Large intestine (tissue), 3 donors: ENCODE measurements at regions not wholly inside any gene's neighbourhood (a gene's known extent, or its start where the extent isn't known, plus 50 kb on each side); places are given as distances from the start of the nearest gene placed in this dataset.
"Not testable (repeated sequence)": the region's sequence is repeated elsewhere in the genome, so short reads cannot be mapped to it uniquely, and the experiment has no call there.

Experiments used
- DNase-seq, 2 donors: peaks; one replicate each; pipeline versions ENCODE4 v3.0.0 to v3.0.0-alpha.2; 2013
- H3K27ac ChIP-seq: one replicate; pipeline ENCODE4 v1.5.1; 2013; ENCODE audit warnings: low read length
- H3K27me3 ChIP-seq: 2 replicates; pipeline ENCODE4 v1.6.1; 2013; ENCODE audit warnings: low read length; ENCODE audit not compliant: control insufficient read depth, insufficient read depth
- H3K36me3 ChIP-seq: 2 replicates; pipeline ENCODE4 v1.6.1; 2013; ENCODE audit warnings: low read length; ENCODE audit not compliant: control insufficient read depth, insufficient read depth
- H3K4me1 ChIP-seq: one replicate; pipeline ENCODE4 v1.6.1; 2013; ENCODE audit warnings: low read length; ENCODE audit not compliant: control insufficient read depth, insufficient read depth
- H3K4me3 ChIP-seq: one replicate; pipeline ENCODE4 v1.5.1; 2013; ENCODE audit warnings: low read length
- H3K9me3 ChIP-seq: one replicate; pipeline ENCODE4 v1.6.1; 2013; ENCODE audit warnings: mild to moderate bottlenecking, low read depth, low read length, moderate library complexity; ENCODE audit not compliant: control insufficient read depth
- WGBS: methylation state at CpG from one replicate; pipeline ENCODE4 v1.1.5; 2013; ENCODE audit warnings: low lambda C conversion rate; ENCODE audit not compliant: insufficient coverage; 5-methylcytosine and 5-hydroxymethylcytosine counted together

GRCh38 chr7:28900311-28900710 lies 57.8 kb downstream of the TRIL start:
- no CpG with 5 or more reads among the region's 1 CpG for WGBS
- no peaks in the 10 kb centered on the region for H3K27me3 ChIP-seq
- DNase-seq = no peak
- H3K36me3 ChIP-seq = no peaks in the 10 kb centered on the region
- no peaks in the 10 kb centered on the region for H3K9me3 ChIP-seq
- H3K4me1 ChIP-seq = no peaks in the 10 kb centered on the region
- no peak overlapping the region for H3K27ac ChIP-seq
- no peak overlapping the region for H3K4me3 ChIP-seq

GRCh38 chr7:28893888-28894287 lies 64.2 kb downstream of the TRIL start:
- no CpG with 5 or more reads among the region's 6 CpGs for WGBS

GRCh38 chr7:28891876-28892234 lies 66.3 kb downstream of the TRIL start:
- not testable (repeated sequence) for H3K36me3 ChIP-seq, H3K27ac ChIP-seq, H3K9me3 ChIP-seq, DNase-seq, H3K4me1 ChIP-seq, H3K4me3 ChIP-seq, H3K27me3 ChIP-seq

More at GRCh38 chr7:28893888-28894287, 64.2 kb downstream of the TRIL start:
- DNase-seq = no peak
- H3K36me3 ChIP-seq = no peaks in the 10 kb centered on the region
- no peak overlapping the region for H3K27ac ChIP-seq
- no peak overlapping the region for H3K4me3 ChIP-seq
- peaks cover 10% of the 10 kb centered on the region for H3K4me1 ChIP-seq
- H3K27me3 ChIP-seq = no peaks in the 10 kb centered on the region
- H3K9me3 ChIP-seq = no peaks in the 10 kb centered on the region

GRCh38 chr7:28891192-28891875 lies 66.8 kb downstream of the TRIL start:
- no peak overlapping the region for H3K4me3 ChIP-seq
- H3K27ac ChIP-seq = peak overlapping the region; percentile 64
- H3K9me3 ChIP-seq = no peaks in the 10 kb centered on the region
- no CpG with 5 or more reads among the region's 5 CpGs for WGBS
- no peaks in the 10 kb centered on the region for H3K36me3 ChIP-seq
- peak in 1 of 2 donors; percentile 12 for DNase-seq
- peaks cover 10% of the 10 kb centered on the region for H3K4me1 ChIP-seq
- H3K27me3 ChIP-seq = no peaks in the 10 kb centered on the region

DNA sequence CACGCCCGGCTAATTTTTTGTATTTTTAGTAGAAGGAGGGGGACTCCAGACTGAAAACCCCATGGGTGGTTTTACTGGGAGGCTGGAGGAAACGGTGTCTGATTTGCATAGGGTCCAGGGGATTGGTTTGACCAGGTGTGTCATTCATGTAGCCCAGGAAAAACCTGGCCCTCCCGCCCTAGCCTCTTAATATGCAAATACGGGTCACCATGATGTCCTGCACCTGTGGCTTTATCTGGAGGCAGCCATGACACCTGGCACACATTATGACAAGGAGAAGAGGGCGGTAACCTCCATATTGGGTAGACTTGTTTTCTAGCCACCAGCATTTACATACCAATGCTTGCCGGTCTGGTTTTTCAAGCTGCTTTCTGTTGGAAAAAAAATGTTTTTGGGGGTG lies 68.0 kb downstream of the TRIL start:
- no peak for DNase-seq

DNA sequence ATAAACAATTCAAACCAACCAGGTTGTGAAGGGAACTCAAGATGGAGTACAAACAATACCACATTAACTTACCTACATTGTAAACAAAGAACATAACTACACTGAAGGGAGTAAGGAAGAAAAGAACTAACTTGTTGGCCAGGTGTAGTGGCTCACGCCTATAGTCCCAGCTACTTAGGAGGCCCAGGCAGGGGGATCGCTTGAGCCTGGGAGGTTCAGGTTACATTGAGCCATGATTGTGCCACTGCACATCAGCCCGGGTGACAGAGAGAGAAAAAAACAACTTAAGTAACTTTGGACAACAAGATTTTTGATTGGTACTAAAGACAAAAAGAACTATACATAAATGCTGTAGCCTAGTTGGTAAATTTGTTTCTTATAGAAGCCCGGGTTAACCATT lies 68.8 kb downstream of the TRIL start:
- Histone ChIP-seq H3K4me1 (peaks cover 10% of the 10 kb centered on the region), H3K27me3 (no peaks in the 10 kb centered on the region), H3K9me3 (no peaks in the 10 kb centered on the region), H3K36me3 (no peaks in the 10 kb centered on the region), H3K27ac (no peak overlapping the region), H3K4me3 (no peak overlapping the region)
- no peak for DNase-seq
- WGBS = 100% methylated on average over 1 of the region's 4 CpGs

More for the DNA sequence above, 68.0 kb downstream of the TRIL start:
- Histone ChIP-seq H3K27me3 (no peaks in the 10 kb centered on the region), H3K36me3 (no peaks in the 10 kb centered on the region), H3K4me3 (no peak overlapping the region), H3K4me1 (peaks cover 10% of the 10 kb centered on the region), H3K27ac (no peak overlapping the region), H3K9me3 (no peaks in the 10 kb centered on the region)
- WGBS = 65% methylated on average over 2 of the region's 7 CpGs

DNA sequence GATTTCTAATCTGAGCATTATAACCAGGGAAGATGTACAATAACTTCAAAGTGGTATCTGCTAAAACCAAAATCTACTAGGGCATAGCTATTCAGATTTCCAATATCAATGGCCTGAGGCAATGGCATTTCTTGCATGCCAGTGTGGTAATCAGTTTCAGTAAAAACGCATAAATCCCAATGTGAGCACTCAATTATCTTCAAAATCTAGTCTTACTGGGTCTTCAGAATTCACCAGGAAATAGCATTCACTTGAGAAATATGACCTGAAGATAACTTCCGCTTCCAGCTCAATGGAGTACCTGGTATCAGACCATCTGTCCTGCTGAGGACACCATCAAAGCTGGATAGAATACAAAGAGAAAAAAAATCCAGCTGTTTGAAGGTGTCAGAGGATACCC lies 72.4 kb downstream of the TRIL start:
- WGBS = no CpG with 5 or more reads among the region's 2 CpGs
- H3K27me3 ChIP-seq = no peaks in the 10 kb centered on the region

GRCh38 chr7:28882869-28883470 lies 75.2 kb downstream of the TRIL start:
- DNase-seq = peak in 1 of 2 donors; percentile 39
- no peak overlapping the region for H3K4me3 ChIP-seq
- 100% methylated on average over 1 of the region's 3 CpGs for WGBS
- no peak overlapping the region for H3K27ac ChIP-seq
- H3K4me1 ChIP-seq = no peaks in the 10 kb centered on the region
- no peaks in the 10 kb centered on the region for H3K27me3 ChIP-seq
- H3K9me3 ChIP-seq = no peaks in the 10 kb centered on the region
- no peaks in the 10 kb centered on the region for H3K36me3 ChIP-seq

More for the DNA sequence above, 72.4 kb downstream of the TRIL start:
- DNase-seq = no peak
- Histone ChIP-seq H3K36me3 (no peaks in the 10 kb centered on the region), H3K9me3 (no peaks in the 10 kb centered on the region), H3K4me3 (no peak overlapping the region), H3K4me1 (peaks cover 4% of the 10 kb centered on the region), H3K27ac (no peak overlapping the region)

- peaks cover 2% of the 10 kb centered on the region for H3K27me3 ChIP-seq
- H3K9me3 ChIP-seq = no peaks in the 10 kb centered on the region
- H3K4me1 ChIP-seq = no peaks in the 10 kb centered on the region
- H3K27ac ChIP-seq = no peak overlapping the region
- DNase-seq = no peak
- no peak overlapping the region for H3K4me3 ChIP-seq
- no peaks in the 10 kb centered on the region for H3K36me3 ChIP-seq
- no CpG with 5 or more reads among the region's 2 CpGs for WGBS
These were observed 79.0 kb downstream of the TRIL start for GRCh38 chr7:28879105-28879504.

DNA sequence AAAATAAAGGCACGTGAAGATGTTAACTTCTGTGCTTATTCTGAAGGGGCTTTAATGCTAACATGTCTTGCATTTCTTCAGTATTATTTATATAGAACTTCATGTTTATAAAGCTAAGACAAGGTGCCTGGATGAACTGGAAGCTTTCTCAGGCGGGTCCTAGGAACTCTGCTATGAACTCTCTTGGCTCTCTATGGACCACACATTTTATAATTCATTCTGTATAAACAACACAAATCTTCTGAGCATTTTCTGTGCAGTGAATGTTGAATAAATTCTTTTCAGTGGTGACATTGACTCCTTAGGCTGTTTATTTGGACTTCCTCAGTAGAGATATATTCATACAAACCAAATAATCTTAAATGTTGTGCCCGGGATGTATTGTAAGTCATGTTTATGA lies 79.6 kb downstream of the TRIL start:
- H3K27ac ChIP-seq = no peak overlapping the region
- no CpG with 5 or more reads among the region's 3 CpGs for WGBS
- H3K9me3 ChIP-seq = no peaks in the 10 kb centered on the region
- DNase-seq = no peak
- H3K4me1 ChIP-seq = no peaks in the 10 kb centered on the region
- H3K36me3 ChIP-seq = no peaks in the 10 kb centered on the region
- H3K27me3 ChIP-seq = peaks cover 2% of the 10 kb centered on the region
- no peak overlapping the region for H3K4me3 ChIP-seq
